H9 (cell line): ENCODE measurements at regions not wholly inside any gene's neighbourhood (a gene's known extent, or its start where the extent isn't known, plus 50 kb on each side); places are given as distances from the start of the nearest gene placed in this dataset.

ENCODE experiments used
- DNase-seq: peaks from one replicate; pipeline ENCODE4 v3.0.0-alpha.2; 2017
- H2AFZ ChIP-seq: one replicate; pipeline ENCODE4 v1.6.1; 2013; ENCODE audit warnings: mild to moderate bottlenecking, low read length, control low read depth, moderate library complexity
- H2AK5ac ChIP-seq: 2 replicates; pipeline ENCODE4 v1.6.1; 2013; ENCODE audit warnings: low read length, control low read depth, mixed read lengths; ENCODE audit not compliant: insufficient read length
- H2BK120ac ChIP-seq: one replicate; pipeline ENCODE4 v1.6.1; 2013; ENCODE audit warnings: low read depth, mild to moderate bottlenecking, low read length, control low read depth, inconsistent platforms; ENCODE audit not compliant: poor library complexity, severe bottlenecking
- H2BK12ac ChIP-seq: 2 replicates; pipeline ENCODE4 v1.6.1; 2013; ENCODE audit warnings: low read length, control low read depth, mixed read lengths, low read depth; ENCODE audit not compliant: insufficient read length
- H2BK15ac ChIP-seq: 2 replicates; pipeline ENCODE4 v1.6.1; 2013; ENCODE audit warnings: low read depth, low read length, control low read depth
- H2BK20ac ChIP-seq: one replicate; pipeline ENCODE4 v1.6.1; 2013; ENCODE audit warnings: low read depth, mild to moderate bottlenecking, low read length, control low read depth, inconsistent platforms; ENCODE audit not compliant: poor library complexity, severe bottlenecking
- H2BK5ac ChIP-seq: 2 replicates; pipeline ENCODE4 v1.6.1; 2013; ENCODE audit warnings: low read length, control low read depth, mixed read lengths; ENCODE audit not compliant: insufficient read length
- H3K14ac ChIP-seq: 2 replicates; pipeline ENCODE4 v1.6.1; 2013; ENCODE audit warnings: low read length, control low read depth; ENCODE audit not compliant: insufficient read depth
- H3K18ac ChIP-seq: 2 replicates; pipeline ENCODE4 v1.6.1; 2013; ENCODE audit warnings: low read depth, mild to moderate bottlenecking, mixed read lengths, low read length, control low read depth; ENCODE audit not compliant: insufficient read length
- H3K23ac ChIP-seq: 2 replicates; pipeline ENCODE4 v1.6.1; 2013; ENCODE audit warnings: low read length, control low read depth, mixed read lengths, low read depth; ENCODE audit not compliant: insufficient read length
- H3K23me2 ChIP-seq: 2 replicates; pipeline ENCODE4 v1.6.1; 2013; ENCODE audit warnings: low read depth, mild to moderate bottlenecking, mixed read lengths, low read length, control low read depth; ENCODE audit not compliant: insufficient read length, poor library complexity, severe bottlenecking
- H3K27ac ChIP-seq: 2 replicates; pipeline ENCODE4 v1.5.1; 2013; ENCODE audit warnings: low read length, control low read depth, mixed read lengths, low read depth; ENCODE audit not compliant: insufficient read length
- H3K27me3 ChIP-seq: 2 replicates; pipeline ENCODE4 v1.6.1; 2013; ENCODE audit warnings: low read length, control low read depth, inconsistent platforms; ENCODE audit not compliant: insufficient read depth
- H3K4ac ChIP-seq: 2 replicates; pipeline ENCODE4 v1.6.1; 2013; ENCODE audit warnings: low read depth, mild to moderate bottlenecking, control low read depth, inconsistent platforms, low read length, moderate library complexity
- H3K4me1 ChIP-seq: 2 replicates; pipeline ENCODE4 v1.6.1; 2013; ENCODE audit warnings: low read length, control low read depth, inconsistent platforms; ENCODE audit not compliant: insufficient read depth
- H3K4me2 ChIP-seq: 2 replicates; pipeline ENCODE4 v1.6.1; 2013; ENCODE audit warnings: low read length, control low read depth, mixed read lengths; ENCODE audit not compliant: insufficient read length, insufficient read depth
- H3K56ac ChIP-seq: 2 replicates; pipeline ENCODE4 v1.6.1; 2013; ENCODE audit warnings: low read depth, mild to moderate bottlenecking, mixed read lengths, low read length, control low read depth; ENCODE audit not compliant: insufficient read length
- H3K79me1 ChIP-seq: 2 replicates; pipeline ENCODE4 v1.6.1; 2013; ENCODE audit warnings: low read depth, mild to moderate bottlenecking, moderate library complexity, low read length, control low read depth, inconsistent platforms; ENCODE audit not compliant: insufficient read depth, poor library complexity, severe bottlenecking
- H3K79me2 ChIP-seq: 2 replicates; pipeline ENCODE4 v1.6.1; 2013; ENCODE audit warnings: low read length, control low read depth, inconsistent platforms; ENCODE audit not compliant: insufficient read depth
- H3K9ac ChIP-seq: 2 replicates; pipeline ENCODE4 v1.6.1; 2013; ENCODE audit warnings: low read length, control low read depth, mixed read lengths; ENCODE audit not compliant: insufficient read length; ENCODE audit errors: extremely low read depth
- H3K9me3 ChIP-seq: one replicate; pipeline ENCODE4 v1.6.1; 2013; ENCODE audit warnings: low read depth, low read length, inconsistent platforms; ENCODE audit not compliant: control insufficient read depth
- H3T11ph ChIP-seq: one replicate; pipeline ENCODE4 v1.6.1; 2013; ENCODE audit warnings: mild to moderate bottlenecking, low read length, control low read depth, inconsistent platforms
- H4K20me1 ChIP-seq: one replicate; pipeline ENCODE4 v1.6.1; 2013; ENCODE audit not compliant: control insufficient read depth, insufficient read length, insufficient read depth
- H4K5ac ChIP-seq: 2 replicates; pipeline ENCODE4 v1.6.1; 2013; ENCODE audit warnings: low read depth, mild to moderate bottlenecking, mixed read lengths, low read length, control low read depth; ENCODE audit not compliant: insufficient read length
- H4K8ac ChIP-seq: replicated peaks from 2 replicates; pipeline ENCODE4 v1.6.1; 2013; ENCODE audit warnings: low read length, control low read depth, mixed read lengths, low read depth; ENCODE audit not compliant: insufficient read length
- H4K91ac ChIP-seq: 2 replicates; pipeline ENCODE4 v1.6.1; 2013; ENCODE audit warnings: low read depth, mild to moderate bottlenecking, moderate library complexity, mixed read lengths, low read length, control low read depth; ENCODE audit not compliant: insufficient read length
- H3K27ac Mint-ChIP-seq, 3 experiments: 2 replicates in 2 of 3; 3 replicates in 1 of 3; pipeline ENCODE4 v1.8.0; 2020 to 2021; ENCODE audit warnings: mixed read lengths in 3 of 3, mild to moderate bottlenecking in 1 of 3, moderate library complexity in 1 of 3
- H3K27me3 Mint-ChIP-seq: 2 replicates; pipeline ENCODE4 v1.8.0; 2021; ENCODE audit warnings: low read depth, mild to moderate bottlenecking, moderate library complexity, mixed read lengths
- H3K36me3 Mint-ChIP-seq, 3 experiments: 2 replicates in 2 of 3; 3 replicates in 1 of 3; pipeline ENCODE4 v1.8.0; 2020 to 2021; ENCODE audit warnings: low read depth in 3 of 3, mixed read lengths in 3 of 3; ENCODE audit not compliant: insufficient read depth in 1 of 3
- H3K4me1 Mint-ChIP-seq, 2 experiments: 2 replicates each; pipeline ENCODE4 v1.8.0; 2020; ENCODE audit warnings: mixed read lengths in 2 of 2
- H3K4me3 Mint-ChIP-seq, 2 experiments: 2 replicates in 1 of 2; 3 replicates in 1 of 2; pipeline ENCODE4 v1.8.0; 2020 to 2021; ENCODE audit warnings: mild to moderate bottlenecking in 2 of 2, mixed read lengths in 2 of 2, moderate library complexity in 1 of 2
- H3K9me3 Mint-ChIP-seq, 2 experiments: 2 replicates in 1 of 2; 3 replicates in 1 of 2; pipeline ENCODE4 v1.8.0; 2020; ENCODE audit warnings: mild to moderate bottlenecking in 2 of 2, mixed read lengths in 2 of 2, moderate library complexity in 1 of 2
- WGBS: extraction: QIAGEN DNeasy Blood & Tissue Kit; methylation state at CpG from one replicate; pipeline ENCODE4 v1.1.7; 2013; ENCODE audit warnings: missing lambda C conversion rate, low lambda C conversion rate, mixed read lengths; ENCODE audit not compliant: insufficient read length; ENCODE audit errors: extremely low coverage; 5-methylcytosine and 5-hydroxymethylcytosine counted together
- TF ChIP-seq, protein P1 (sequence below): fragments of 200-600 bp; sonication (generic); conservative IDR thresholded peaks from 3 replicates; pipeline ENCODE4 v1.8.0; 2021; ENCODE audit warnings: antibody characterized with exemption, mild to moderate bottlenecking

- Histone ChIP-seq H2AK5ac (no peak overlapping the region), H3K23me2 (no peaks in the 10 kb centered on the region), H3K9me3 (no peaks in the 10 kb centered on the region), H3K23ac (no peak overlapping the region), H3K18ac (no peak overlapping the region), H2BK12ac (no peak overlapping the region), H3K27ac (no peak overlapping the region), H3T11ph (no peak overlapping the region), H3K27me3 (no peaks in the 10 kb centered on the region), H3K79me1 (no peaks in the 10 kb centered on the region), H3K56ac (no peak overlapping the region), H4K8ac (no peak overlapping the region), H2BK15ac (no peak overlapping the region), H3K79me2 (peaks cover 3% of the 10 kb centered on the region; the same call in 1 of the 2 replicates), H3K4me1 (peaks cover 2% of the 10 kb centered on the region; the same call in 1 of the 2 replicates), H2BK5ac (no peak overlapping the region), H2AFZ (no peak overlapping the region), H4K5ac (no peak overlapping the region), H2BK120ac (no peak overlapping the region), H4K20me1 (no peaks in the 10 kb centered on the region), H3K4ac (no peak overlapping the region), H3K9ac (no peak overlapping the region), H4K91ac (no peak overlapping the region), H3K4me2 (no peak overlapping the region), H3K14ac (no peak overlapping the region), H2BK20ac (no peak overlapping the region)
- Mint-ChIP-seq H3K9me3 (no peaks in the 10 kb centered on the region), H3K27ac (no peak overlapping the region), H3K4me1 (peaks cover 10 to 20% of the 10 kb centered on the region in 2 experiments), H3K27me3 (no peaks in the 10 kb centered on the region), H3K4me3 (no peak overlapping the region), H3K36me3 (no peaks in the 10 kb centered on the region; a peak in 1 of 7 replicates)
- DNase-seq = no peak
- no CpG with 5 or more reads among the region's 4 CpGs for WGBS
- TF ChIP-seq, protein P1, sequence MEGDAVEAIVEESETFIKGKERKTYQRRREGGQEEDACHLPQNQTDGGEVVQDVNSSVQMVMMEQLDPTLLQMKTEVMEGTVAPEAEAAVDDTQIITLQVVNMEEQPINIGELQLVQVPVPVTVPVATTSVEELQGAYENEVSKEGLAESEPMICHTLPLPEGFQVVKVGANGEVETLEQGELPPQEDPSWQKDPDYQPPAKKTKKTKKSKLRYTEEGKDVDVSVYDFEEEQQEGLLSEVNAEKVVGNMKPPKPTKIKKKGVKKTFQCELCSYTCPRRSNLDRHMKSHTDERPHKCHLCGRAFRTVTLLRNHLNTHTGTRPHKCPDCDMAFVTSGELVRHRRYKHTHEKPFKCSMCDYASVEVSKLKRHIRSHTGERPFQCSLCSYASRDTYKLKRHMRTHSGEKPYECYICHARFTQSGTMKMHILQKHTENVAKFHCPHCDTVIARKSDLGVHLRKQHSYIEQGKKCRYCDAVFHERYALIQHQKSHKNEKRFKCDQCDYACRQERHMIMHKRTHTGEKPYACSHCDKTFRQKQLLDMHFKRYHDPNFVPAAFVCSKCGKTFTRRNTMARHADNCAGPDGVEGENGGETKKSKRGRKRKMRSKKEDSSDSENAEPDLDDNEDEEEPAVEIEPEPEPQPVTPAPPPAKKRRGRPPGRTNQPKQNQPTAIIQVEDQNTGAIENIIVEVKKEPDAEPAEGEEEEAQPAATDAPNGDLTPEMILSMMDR = no peak
Measured at GRCh38 chr7:13793926-13794325, 195.5 kb downstream of the ETV1 start.
